Stomach smooth muscle (tissue), 2 donors: ENCODE measurements at regions not wholly inside any gene's neighbourhood (a gene's known extent, or its start where the extent isn't known, plus 50 kb on each side); places are given as distances from the start of the nearest gene placed in this dataset.

Experiments
- H3K27ac ChIP-seq: one replicate; pipeline ENCODE4 v1.7.0; 2013; ENCODE audit warnings: mild to moderate bottlenecking, low read length, inconsistent platforms
- H3K27me3 ChIP-seq, 2 donors: one replicate each; pipeline ENCODE4 v1.7.0; 2013; ENCODE audit warnings: low read length in 2 of 2; ENCODE audit not compliant: insufficient read depth in 2 of 2, control insufficient read depth in 1 of 2
- H3K36me3 ChIP-seq, 2 donors: one replicate each; pipeline ENCODE4 v1.7.0; 2013; ENCODE audit warnings: low read length in 2 of 2; ENCODE audit not compliant: control insufficient read depth in 2 of 2, insufficient read depth in 2 of 2
- H3K4me1 ChIP-seq: one replicate; pipeline ENCODE4 v1.7.0; 2013; ENCODE audit warnings: low read length; ENCODE audit not compliant: control insufficient read depth, insufficient read depth
- H3K4me3 ChIP-seq, 2 donors: one replicate each; pipeline ENCODE4 v1.7.0; 2013; ENCODE audit warnings: low read length in 2 of 2
- H3K9ac ChIP-seq, 2 donors: one replicate each; pipeline ENCODE4 v1.7.0; 2013; ENCODE audit warnings: low read length in 2 of 2, mild to moderate bottlenecking in 1 of 2
- H3K9me3 ChIP-seq, 2 donors: one replicate each; pipeline ENCODE4 v1.7.0; 2013; ENCODE audit warnings: low read length in 2 of 2; ENCODE audit not compliant: control insufficient read depth in 2 of 2
- donor health status: healthy.
- donor health status: Pancreatic carcinoma.

DNA sequence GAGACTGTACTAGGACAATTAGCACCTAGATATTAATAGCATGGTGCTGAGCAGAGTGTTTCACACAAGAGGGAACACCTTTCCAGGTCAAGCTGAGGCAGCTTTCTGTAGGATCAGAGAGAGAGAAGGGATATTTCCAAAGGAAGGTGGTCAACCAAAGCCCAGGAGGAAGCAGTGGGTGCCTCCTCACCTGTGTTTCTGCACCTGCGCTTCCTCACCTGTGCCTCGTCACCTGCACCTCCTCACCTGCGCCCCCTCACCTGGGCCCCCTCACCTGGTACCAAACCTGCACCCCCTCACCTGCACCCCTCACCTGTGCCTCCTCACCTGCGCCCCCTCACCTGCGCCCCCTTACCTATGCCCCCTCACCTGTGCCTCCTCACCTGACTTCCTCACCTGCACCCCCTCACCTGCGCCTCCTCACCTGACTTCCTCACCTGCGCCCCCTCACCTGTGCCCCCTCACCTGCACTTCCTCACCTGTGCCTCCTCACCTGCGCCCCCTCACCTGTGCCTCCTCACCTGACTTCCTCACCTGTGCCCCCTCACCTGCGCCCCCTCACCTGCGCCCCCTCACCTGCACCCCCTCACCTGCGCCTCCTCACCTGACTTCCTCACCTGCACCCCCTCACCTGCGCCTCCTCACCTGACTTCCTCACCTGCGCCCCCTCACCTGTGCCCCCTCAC is 67.9 kb downstream of the TTLL2 start:
- no peak overlapping the region for H3K4me3 ChIP-seq
- H3K9me3 ChIP-seq = no peaks in the 10 kb centered on the region
- no peak overlapping the region for H3K9ac ChIP-seq
- H3K27ac ChIP-seq = no peak overlapping the region
- H3K4me1 ChIP-seq = no peaks in the 10 kb centered on the region
- H3K27me3 ChIP-seq = no peaks in the 10 kb centered on the region
- H3K36me3 ChIP-seq = no peaks in the 10 kb centered on the region

DNA sequence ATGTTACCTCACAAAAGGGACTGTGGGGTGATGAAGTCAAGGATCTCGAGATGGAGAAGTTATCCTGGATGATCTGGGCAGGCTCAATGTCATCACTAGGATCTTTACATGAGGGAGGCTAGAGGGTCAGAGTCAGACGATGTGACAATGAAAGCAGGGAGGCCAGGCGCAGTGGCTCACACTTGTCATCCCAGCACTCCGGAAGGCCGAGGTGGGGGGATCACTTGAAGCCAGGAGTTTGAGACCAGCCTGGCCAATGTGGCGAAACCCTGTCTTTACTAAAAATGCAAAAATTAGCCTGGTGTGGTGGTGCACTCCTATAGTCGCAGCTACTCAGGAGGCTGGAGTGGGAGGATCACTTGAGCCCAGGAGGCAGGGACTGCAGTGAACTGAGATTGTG is 68.8 kb downstream of the TTLL2 start:
- H3K4me1 ChIP-seq = no peaks in the 10 kb centered on the region
- H3K36me3 ChIP-seq = no peaks in the 10 kb centered on the region
- H3K27me3 ChIP-seq = no peaks in the 10 kb centered on the region
- no peaks in the 10 kb centered on the region for H3K9me3 ChIP-seq
- H3K27ac ChIP-seq = no peak overlapping the region
- no peak overlapping the region for H3K9ac ChIP-seq
- H3K4me3 ChIP-seq = no peak overlapping the region

DNA sequence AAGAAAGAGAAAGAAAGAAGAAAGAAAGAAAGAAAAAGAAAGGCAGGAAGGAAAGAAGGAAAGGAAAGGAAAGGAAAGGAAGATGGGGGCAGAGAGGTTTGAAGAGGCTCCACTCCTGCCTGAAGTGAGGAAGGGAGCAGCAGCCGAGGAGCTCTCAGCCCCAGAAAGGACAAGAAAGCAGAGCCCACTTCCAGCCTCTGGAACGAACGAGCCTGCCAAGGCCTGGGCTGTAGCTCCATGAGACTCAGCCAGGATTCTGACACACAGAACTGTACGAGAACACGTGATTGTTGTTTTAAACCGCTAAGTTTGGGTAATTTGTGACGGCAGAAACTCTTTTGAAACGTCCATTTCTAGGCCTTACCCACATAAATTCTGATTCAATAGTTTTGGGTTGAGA is 69.5 kb downstream of the TTLL2 start:
- Histone ChIP-seq H3K9ac (no peak overlapping the region), H3K36me3 (no peaks in the 10 kb centered on the region), H3K4me3 (no peak overlapping the region), H3K4me1 (no peaks in the 10 kb centered on the region), H3K27me3 (no peaks in the 10 kb centered on the region), H3K9me3 (no peaks in the 10 kb centered on the region), H3K27ac (no peak overlapping the region)

DNA sequence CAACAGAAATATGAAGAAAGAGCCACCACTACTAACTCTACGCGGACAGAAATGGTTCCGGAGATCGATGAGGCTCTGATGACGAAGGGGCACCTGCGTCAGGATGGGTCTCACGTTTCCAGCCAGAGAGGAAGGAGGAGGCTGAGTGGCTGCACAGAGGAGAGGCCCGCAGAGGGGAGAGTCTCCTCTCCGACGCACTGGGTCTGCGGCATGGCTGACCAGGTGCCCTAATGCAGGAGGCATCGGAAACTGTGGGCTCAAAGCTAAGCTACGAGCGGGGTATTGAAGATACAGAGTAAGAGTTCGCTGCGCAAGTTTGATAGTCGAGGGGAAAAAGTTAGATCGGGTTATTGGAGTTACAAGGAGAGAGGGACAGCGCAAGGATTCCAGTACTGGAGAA is 69.9 kb downstream of the TTLL2 start:
- Histone ChIP-seq H3K27ac (no peak overlapping the region), H3K4me1 (no peaks in the 10 kb centered on the region)

DNA sequence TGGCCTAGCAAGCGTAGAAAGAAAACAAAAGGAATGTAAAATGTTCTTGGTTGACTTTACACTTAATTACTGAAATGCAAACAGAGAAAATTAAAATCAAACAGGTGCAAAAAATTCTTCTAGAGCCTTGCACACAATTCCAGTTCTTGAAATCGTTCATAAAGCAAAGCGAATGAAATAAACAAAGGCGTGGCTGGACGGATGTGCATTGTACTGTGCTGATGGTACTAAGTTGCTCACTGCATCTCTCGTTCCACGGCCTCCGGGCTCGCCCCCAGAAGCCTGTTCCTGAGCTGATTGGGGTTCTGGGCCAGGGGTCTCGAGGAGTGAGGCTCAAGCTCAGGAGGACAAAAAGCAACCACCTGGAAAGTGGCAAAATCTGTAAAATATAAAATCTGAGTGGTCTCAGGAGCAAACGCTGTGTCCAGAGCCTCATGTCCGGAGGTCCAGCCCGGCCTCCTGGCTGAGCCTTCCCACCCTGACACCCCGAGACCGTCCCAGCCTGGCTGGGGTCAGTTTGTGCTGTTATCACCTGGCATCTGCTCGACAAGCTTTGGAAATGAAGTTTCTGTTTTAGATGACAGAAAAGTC is 71.3 kb downstream of the TTLL2 start:
- no peak overlapping the region for H3K4me3 ChIP-seq

More for the DNA sequence above, 69.9 kb downstream of the TTLL2 start:
- Histone ChIP-seq H3K9ac (no peak overlapping the region), H3K36me3 (no peaks in the 10 kb centered on the region), H3K4me3 (no peak overlapping the region), H3K9me3 (no peaks in the 10 kb centered on the region), H3K27me3 (no peaks in the 10 kb centered on the region)

DNA sequence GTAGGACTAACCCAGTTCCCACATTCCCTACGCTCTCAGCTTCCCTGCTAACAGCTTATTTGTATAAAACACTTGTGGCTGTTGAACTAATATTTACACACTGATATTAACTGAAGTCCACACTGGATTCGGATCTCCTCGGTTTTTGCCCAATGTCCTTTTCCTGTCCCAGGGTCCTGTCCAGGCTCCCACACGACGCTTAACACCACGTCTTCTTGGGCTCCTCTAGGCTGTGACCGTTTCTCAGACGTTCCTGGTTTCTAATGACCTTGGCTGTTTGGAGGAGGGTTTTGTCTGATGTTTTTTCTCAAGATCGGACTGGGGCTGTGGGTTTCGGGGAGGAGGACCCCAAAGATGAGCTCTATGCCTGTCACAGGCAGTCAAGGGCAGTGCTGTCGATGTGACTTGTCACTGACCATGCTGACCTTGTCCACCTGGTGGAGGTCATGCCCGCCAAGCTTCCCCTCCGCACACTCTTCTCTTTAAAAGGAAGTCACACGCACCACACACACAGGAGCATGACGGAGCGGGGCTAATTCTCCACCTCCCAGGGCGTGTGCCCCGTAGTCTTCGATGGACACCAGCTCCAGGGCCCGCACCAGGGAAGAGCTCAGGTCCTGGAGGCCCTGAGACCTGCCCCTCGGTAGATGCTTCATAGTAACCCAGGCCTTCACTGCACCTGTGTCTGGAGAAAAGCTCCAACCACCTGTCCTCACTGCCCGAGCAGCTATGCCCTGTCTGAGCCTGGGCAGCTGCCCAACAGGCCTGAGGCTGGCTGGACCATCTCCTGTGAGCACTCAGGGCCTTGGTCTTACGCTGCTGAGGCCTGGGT is 72.0 kb downstream of the TTLL2 start:
- no peaks in the 10 kb centered on the region for H3K9me3 ChIP-seq
- H3K9ac ChIP-seq = no peak overlapping the region
- H3K4me1 ChIP-seq = no peaks in the 10 kb centered on the region
- no peaks in the 10 kb centered on the region for H3K36me3 ChIP-seq
- no peak overlapping the region for H3K4me3 ChIP-seq
- no peaks in the 10 kb centered on the region for H3K27me3 ChIP-seq
- no peak overlapping the region for H3K27ac ChIP-seq

More for the DNA sequence above, 71.3 kb downstream of the TTLL2 start:
- Histone ChIP-seq H3K4me1 (no peaks in the 10 kb centered on the region), H3K27ac (no peak overlapping the region), H3K36me3 (no peaks in the 10 kb centered on the region), H3K9ac (no peak overlapping the region), H3K9me3 (no peaks in the 10 kb centered on the region), H3K27me3 (no peaks in the 10 kb centered on the region)

DNA sequence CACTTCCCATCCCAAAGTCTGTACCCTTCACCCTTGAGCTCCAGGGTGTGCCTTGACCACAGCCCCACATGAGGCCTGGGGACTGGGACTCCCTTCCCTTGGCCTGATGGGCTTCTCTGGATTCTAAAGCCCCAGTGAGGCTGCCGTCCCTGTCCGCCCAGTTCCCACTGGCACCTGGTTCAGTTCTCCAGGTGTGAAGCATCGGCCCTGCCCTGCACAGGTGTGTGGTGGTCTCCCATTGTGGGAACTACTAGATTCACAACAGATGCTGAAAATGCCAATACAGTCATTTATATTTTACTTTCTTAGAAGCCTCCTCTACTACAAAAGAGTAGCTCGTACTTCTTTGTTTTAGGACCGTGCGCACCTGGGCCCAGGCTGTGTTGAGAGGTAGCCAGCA is 72.8 kb downstream of the TTLL2 start:
- no peaks in the 10 kb centered on the region for H3K36me3 ChIP-seq
- no peak overlapping the region for H3K27ac ChIP-seq
- no peaks in the 10 kb centered on the region for H3K9me3 ChIP-seq
- no peak overlapping the region for H3K9ac ChIP-seq
- H3K27me3 ChIP-seq = no peaks in the 10 kb centered on the region
- H3K4me1 ChIP-seq = no peaks in the 10 kb centered on the region
- no peak overlapping the region for H3K4me3 ChIP-seq

DNA sequence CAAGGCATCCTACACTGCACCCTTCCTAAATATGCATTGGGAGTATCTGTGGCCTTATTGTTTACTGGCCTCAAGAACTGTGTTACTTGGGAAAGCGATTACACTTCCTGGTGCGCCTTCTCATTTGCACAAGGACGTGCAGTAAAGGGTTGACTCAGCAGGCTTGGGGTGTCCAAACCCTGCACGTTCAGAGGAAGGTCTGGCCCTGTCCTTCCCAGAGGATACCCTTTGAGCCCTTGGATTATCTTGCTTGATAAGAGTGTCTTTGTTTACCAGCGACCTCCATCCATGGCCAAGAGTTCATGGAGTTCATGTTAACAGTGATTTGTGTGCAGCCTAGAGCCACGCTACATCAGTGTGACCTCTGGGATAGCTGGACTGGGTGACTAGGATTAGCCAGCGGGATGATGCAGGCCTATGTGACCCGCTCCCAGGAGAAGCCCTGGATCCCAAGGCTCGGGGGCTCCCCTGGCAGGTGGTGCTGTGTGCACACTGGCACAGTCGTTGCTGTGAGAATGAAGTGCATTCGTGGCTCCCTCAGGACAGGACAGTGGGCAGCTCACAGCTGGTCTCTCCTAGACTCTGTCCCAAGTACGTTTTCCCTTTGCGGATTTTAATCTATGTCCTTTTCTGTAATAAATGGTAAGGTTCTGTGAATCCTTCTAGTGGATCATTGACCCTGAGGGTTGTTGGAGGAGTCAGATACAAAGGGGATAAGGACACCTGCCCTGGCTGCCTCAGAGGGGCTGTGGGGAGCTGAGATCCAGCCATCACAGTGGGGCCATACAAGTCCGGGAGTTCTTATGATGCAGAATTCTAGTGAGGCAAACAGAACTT is 73.5 kb downstream of the TTLL2 start:
- Histone ChIP-seq H3K4me3 (no peak overlapping the region), H3K27me3 (no peaks in the 10 kb centered on the region), H3K9ac (no peak overlapping the region), H3K4me1 (no peaks in the 10 kb centered on the region), H3K36me3 (no peaks in the 10 kb centered on the region), H3K27ac (no peak overlapping the region), H3K9me3 (no peaks in the 10 kb centered on the region)

DNA sequence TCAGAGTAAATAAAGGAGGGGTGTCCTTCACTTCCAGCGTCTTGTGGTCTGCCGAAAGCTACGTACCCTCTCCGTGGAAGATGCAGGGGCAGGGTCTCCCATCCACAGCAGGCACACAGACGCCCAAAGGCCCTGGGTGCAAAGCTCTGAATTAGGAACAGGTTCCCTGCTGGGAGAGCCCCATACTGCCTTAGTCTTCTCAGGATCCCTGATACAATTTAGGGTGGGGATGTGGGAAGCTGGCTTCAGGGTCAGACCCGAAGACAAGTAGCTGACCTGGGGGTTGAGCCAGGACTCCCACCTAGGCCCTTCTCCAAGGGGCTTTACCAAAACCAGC is 74.1 kb downstream of the TTLL2 start:
- Histone ChIP-seq H3K9ac (no peak overlapping the region), H3K27ac (no peak overlapping the region), H3K4me1 (no peaks in the 10 kb centered on the region), H3K36me3 (no peaks in the 10 kb centered on the region), H3K27me3 (no peaks in the 10 kb centered on the region), H3K9me3 (no peaks in the 10 kb centered on the region), H3K4me3 (no peak overlapping the region)

DNA sequence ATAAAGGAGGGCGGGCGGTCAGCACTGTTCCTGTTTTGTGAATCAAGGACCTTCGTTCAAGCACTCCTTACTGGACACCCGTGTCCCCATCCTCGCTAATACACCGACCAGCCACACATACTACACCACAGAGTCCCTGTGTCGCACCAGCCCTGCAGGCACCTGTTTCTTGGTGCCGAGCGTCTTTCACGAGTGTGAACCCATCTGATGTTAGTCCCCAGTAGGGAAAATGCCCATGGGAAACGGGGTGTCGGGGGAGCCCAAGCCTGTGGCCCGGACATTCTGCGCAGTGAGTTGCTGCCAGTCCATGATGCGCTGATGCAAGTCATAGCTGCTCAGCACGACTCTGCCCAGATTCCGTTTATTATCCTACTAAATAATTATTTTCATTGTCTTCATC is 74.7 kb downstream of the TTLL2 start:
- no peak overlapping the region for H3K4me3 ChIP-seq
- H3K4me1 ChIP-seq = no peaks in the 10 kb centered on the region
- no peaks in the 10 kb centered on the region for H3K9me3 ChIP-seq
- no peaks in the 10 kb centered on the region for H3K36me3 ChIP-seq
- no peaks in the 10 kb centered on the region for H3K27me3 ChIP-seq
- no peak overlapping the region for H3K9ac ChIP-seq
- H3K27ac ChIP-seq = no peak overlapping the region
